ENCODE measurements at regions not wholly inside any gene's neighbourhood (a gene's known extent, or its start where the extent isn't known, plus 50 kb on each side); places are given as distances from the start of the nearest gene placed in this dataset.
"Not testable (repeated sequence)": the region's sequence is repeated elsewhere in the genome, so short reads cannot be mapped to it uniquely, and the experiment has no call there.

GRCh38 chr22:15927172-15927571 is 237.3 kb downstream of the POTEH start:
- TF ChIP-seq CTCF (IDR thresholded peaks at IDR 0.05; ENCODE audit: borderline replicate concordance, extremely low read depth, low read length, poor library complexity, severe bottlenecking); EZH2 (IDR thresholded peaks at IDR 0.05; ENCODE audit: borderline replicate concordance, low read depth, low read length, severe bottlenecking): not testable (repeated sequence)

All from DND-41 (cell line).